SW480 (cell line): ENCODE measurements at regions not wholly inside any gene's neighbourhood (a gene's known extent, or its start where the extent isn't known, plus 50 kb on each side); places are given as distances from the start of the nearest gene placed in this dataset.
"Not testable (repeated sequence)": the region's sequence is repeated elsewhere in the genome, so short reads cannot be mapped to it uniquely, and the experiment has no call there.

Experiments
- DNase-seq: peaks from one replicate; pipeline ENCODE4 v3.0.0-alpha.2; 2016; ENCODE audit warnings: low spot score

DNA sequence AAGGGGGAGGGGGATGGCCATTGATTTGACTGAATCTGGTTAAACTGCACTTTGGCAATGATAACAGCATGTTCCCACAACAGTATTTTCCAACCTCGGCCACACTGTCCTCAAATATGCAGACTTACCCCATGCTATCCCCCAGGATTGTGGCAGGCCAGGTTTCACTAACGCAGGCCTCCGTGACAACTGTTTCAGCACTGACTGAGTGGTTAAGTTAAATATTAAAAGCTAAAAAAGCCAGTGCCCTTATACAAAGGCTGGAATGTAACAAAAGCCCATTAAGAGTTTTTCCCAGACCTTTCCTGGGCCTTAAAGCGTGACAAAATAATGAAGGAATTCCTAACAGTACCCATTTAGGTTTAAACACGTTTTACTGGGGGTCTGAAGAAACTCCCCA is 202.9 kb downstream of the USP25 start:
- DNase-seq = peak; percentile 17

DNA sequence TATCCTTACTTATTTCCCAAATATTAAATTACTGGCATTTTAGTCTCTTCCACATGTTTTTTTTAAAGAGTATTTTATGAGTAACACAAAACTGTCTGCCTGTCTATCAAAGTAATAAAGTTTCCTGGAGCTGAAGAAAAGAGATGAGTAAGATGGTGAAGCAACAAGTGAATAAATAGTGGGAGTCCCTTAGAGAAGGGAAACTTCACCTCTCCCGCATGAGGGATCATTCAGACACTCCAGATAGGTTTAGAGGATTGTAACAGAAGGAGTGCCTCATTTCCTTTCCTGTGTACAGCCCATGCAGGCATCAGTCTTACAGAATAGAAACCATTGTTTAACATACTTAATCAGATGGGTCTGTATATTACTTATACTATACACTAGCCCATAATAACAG is 205.7 kb downstream of the USP25 start:
- DNase-seq = no peak

DNA sequence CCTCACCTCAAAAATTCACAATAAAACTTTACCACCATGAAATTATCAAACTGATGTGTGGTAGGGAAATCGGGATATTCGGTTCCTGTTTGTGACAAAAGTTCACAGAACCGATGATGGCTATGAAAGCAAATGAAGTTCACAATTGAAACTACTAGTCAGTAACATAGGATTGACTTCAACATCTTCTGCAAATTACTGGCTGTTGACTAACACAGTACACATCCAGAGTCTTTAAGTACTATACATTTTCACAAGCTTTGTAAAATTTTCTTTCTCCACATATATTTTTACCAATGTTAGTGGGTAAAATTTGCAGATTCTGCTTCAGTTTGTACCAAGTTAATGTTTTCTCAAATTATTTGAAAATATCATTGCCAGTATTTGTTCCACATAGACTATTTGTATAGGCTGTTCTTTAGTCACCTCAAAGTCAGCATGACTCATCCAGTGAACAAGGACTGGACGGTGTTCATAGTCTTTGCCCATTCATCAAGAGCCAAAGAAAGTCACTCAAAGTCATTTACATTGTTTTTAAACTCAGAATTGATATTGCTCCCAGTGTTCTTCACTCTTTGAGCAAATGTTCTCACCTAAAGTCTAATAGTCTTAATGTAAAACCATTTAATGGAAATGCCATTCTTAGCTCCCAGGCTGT is 213.4 kb downstream of the USP25 start:
- DNase-seq = peak; percentile 15

GRCh38 chr21:15947677-15948076 is 217.9 kb downstream of the USP25 start:
- no peak for DNase-seq

GRCh38 chr21:15953551-15954116 is 223.9 kb downstream of the USP25 start:
- DNase-seq = no peak

- no peak for DNase-seq
Measured at GRCh38 chr21:15964236-15964855, 234.6 kb downstream of the USP25 start.

- DNase-seq = no peak
Measured at GRCh38 chr21:15966231-15966630, 236.4 kb downstream of the USP25 start.

GRCh38 chr21:15966651-15967050 is 236.9 kb downstream of the USP25 start:
- DNase-seq = no peak

DNA sequence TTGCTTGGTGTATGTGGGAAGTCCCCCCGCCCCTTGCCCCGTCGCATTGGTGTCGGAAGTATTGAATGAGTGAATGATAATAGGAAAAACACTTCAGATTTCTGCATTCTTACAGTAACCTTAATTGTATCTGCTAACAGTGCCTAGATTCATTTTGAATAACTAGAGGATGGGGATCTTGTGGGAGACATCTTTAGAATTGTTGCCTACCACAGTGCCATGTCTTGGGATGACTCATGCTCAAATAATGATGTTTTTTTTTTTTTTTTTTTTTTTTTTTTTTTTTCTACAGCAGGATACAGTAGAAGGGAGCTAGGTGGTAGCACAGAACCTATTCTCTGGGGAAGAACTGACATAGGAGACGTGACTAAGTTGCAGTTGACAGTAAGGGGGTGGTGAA is 237.9 kb downstream of the USP25 start:
- DNase-seq = peak; percentile 27

GRCh38 chr21:15968776-15969310 is 239.1 kb downstream of the USP25 start:
- no peak for DNase-seq

DNA sequence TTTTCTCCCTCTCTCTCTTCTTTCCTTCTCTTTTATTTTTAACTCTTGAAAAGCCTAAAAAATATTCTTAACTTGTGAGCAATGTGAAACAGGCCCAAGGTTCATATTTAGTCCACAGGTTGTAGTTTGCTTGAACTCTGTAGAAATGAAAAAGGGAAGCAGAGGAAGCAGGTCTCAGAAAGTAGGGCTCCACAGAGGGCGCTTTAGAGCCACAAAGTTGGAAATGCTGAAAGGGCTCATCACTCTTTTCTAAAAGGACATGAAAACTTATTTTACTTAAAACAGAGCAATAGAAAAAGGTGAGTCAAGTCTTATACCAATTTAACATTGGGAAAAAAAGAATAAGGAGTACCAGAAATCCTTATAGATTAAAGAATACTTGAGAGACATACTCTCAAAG is 247.0 kb downstream of the USP25 start:
- no peak for DNase-seq

GRCh38 chr21:15978215-15978738 is 248.5 kb downstream of the USP25 start:
- peak; percentile 88 for DNase-seq

- DNase-seq = not testable (repeated sequence)
Measured at GRCh38 chr21:15979493-15979892, 249.7 kb downstream of the USP25 start.

DNA sequence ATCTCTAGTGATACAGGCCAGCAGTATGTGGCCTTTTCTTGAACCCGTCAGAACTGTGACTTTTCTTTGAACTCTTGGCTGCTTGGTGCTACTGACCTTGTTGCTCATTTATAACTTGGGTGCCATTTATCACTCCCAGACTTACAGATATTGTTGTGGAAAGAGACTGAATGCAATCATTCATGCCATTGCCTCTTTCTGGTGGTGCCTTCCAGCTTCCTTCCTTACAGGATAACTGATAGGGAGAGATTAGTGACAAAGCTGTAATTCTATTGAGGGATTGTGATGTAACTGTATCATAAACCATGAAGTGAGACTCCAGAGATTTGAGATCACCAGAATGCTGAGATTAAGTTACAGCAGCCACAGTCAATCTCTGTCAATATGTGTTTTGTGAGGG is 256.5 kb downstream of the USP25 start:
- no peak for DNase-seq

DNA sequence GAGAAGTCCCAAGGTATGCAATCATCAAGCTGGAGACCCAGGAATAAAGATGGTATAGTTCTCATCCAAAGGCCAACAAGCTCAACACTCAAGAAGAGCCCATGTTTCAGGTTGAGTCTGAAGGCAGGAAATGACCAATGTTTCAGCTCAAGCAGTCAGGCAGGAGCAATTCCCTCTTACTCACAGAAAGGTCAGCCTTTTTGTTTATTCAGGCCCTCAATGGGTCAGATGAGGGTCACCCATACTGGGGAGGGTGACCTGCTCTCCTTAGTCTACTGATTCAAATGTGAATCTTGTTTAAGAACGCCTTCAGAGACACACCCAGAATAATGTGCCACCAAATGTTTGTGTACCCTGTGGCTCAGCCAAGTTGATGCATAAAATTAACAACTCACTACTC is 262.4 kb downstream of the USP25 start:
- no peak for DNase-seq

DNA sequence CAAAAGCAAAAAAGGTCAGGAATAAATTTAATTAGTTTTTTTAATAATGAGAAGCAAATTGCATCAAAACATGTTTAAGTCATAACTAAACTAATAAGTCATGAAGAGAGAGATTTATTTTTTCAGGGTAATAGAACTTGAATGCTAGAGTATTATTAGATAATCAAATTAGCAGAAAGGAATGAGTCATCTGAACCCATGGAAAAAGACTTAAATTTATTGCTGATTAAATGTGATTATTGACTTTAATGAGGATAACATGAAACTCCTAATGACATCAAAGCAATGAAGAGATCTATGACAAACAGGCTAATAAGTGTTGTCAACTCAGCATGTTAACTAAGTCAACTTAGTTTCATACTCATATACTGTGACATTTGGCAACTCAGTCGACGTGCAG is 264.2 kb downstream of the USP25 start:
- no peak for DNase-seq

GRCh38 chr21:15999741-16000140 is 270.0 kb downstream of the USP25 start:
- no peak for DNase-seq

- no peak for DNase-seq
Measured at GRCh38 chr21:16002874-16003466, 273.2 kb downstream of the USP25 start.

- DNase-seq = no peak
Measured at GRCh38 chr21:16004086-16004485, 274.3 kb downstream of the USP25 start.

GRCh38 chr21:16004523-16004922 is 274.7 kb downstream of the USP25 start:
- no peak for DNase-seq

- no peak for DNase-seq
Measured at GRCh38 chr21:16005996-16006395, 276.2 kb downstream of the USP25 start.

DNA sequence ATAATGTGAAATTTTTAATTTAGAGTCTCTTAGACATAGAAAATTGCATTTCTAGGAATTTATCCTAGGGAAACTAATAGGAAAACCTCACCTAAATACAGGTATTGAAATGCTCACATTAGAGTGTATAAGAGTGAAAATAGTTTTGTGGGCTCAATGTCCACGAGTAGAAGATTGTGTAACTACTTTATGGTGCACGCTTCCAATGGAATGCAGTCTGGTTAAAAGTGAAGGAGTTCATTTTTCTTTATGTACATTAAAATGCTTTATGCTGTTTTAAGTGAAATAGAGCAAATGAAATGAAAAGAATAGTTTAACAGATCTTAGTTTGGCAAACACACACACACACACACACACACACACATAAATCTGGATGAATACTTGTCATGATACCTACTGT is 278.2 kb downstream of the USP25 start:
- DNase-seq = no peak

- DNase-seq = no peak
Measured at GRCh38 chr21:16011719-16012118, 281.9 kb downstream of the USP25 start.
